PC-3 (cell line): ENCODE measurements at regions not wholly inside any gene's neighbourhood (a gene's known extent, or its start where the extent isn't known, plus 50 kb on each side); places are given as distances from the start of the nearest gene placed in this dataset.

Experiments
- EZH2 ChIP-seq: fragments of 300-600 bp; sonication (generic); IDR thresholded peaks from one replicate; pipeline ENCODE4 v1.6.1; 2017; ENCODE audit warnings: antibody characterized with exemption, mild to moderate bottlenecking, low read length; ENCODE audit not compliant: unreplicated experiment
- TF ChIP-seq, protein P1 (sequence below): fragments of 300-600 bp; sonication (generic); conservative IDR thresholded peaks from 2 replicates; pipeline ENCODE4 v1.5.1; 2017; ENCODE audit warnings: antibody characterized with exemption, low read depth, mild to moderate bottlenecking, low read length

DNA sequence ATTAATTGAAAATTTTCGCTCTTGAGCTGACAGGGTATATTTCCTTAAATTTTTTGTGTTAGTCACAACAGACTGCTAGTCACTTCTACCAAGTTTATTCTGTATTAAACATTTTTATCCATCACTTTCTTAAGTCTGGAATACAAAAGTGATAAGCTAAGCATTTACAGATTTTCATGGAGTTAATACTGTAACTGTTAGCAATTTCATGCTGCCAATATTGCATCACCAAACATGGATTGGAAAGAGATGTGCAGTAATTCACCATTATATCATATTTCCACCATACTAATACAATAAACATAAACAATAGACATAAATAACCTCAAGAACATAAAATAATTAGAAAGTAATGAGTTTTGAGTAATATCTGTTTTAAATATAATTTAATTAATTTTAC is 854.0 kb upstream of the CITED2 start:
- TF ChIP-seq, protein P1, sequence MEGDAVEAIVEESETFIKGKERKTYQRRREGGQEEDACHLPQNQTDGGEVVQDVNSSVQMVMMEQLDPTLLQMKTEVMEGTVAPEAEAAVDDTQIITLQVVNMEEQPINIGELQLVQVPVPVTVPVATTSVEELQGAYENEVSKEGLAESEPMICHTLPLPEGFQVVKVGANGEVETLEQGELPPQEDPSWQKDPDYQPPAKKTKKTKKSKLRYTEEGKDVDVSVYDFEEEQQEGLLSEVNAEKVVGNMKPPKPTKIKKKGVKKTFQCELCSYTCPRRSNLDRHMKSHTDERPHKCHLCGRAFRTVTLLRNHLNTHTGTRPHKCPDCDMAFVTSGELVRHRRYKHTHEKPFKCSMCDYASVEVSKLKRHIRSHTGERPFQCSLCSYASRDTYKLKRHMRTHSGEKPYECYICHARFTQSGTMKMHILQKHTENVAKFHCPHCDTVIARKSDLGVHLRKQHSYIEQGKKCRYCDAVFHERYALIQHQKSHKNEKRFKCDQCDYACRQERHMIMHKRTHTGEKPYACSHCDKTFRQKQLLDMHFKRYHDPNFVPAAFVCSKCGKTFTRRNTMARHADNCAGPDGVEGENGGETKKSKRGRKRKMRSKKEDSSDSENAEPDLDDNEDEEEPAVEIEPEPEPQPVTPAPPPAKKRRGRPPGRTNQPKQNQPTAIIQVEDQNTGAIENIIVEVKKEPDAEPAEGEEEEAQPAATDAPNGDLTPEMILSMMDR: no peak
- no peak for TF ChIP-seq EZH2
